DND-41 (cell line): ENCODE measurements at regions not wholly inside any gene's neighbourhood (a gene's known extent, or its start where the extent isn't known, plus 50 kb on each side); places are given as distances from the start of the nearest gene placed in this dataset.

Experiments used
- ATAC-seq: fragments of 200-7000 bp; cut with Tn5 transposase; 3 replicates; pipeline ENCODE4 v1.9.1; 2021; ENCODE audit warnings: low read depth; ENCODE audit not compliant: insufficient read depth
- DNase-seq: peaks from one replicate; pipeline ENCODE4 v3.0.0-alpha.2; 2020
- H2AFZ ChIP-seq: 2 replicates; pipeline ENCODE4 v1.6.0; 2012; ENCODE audit warnings: low read depth, low read length
- H3K27ac ChIP-seq: 2 replicates; pipeline ENCODE4 v1.5.1; 2012; ENCODE audit warnings: low read length, inconsistent platforms
- H3K27me3 ChIP-seq: fragments of 200-600 bp; sonication (generic); 2 replicates; pipeline ENCODE4 v1.6.0; 2012; ENCODE audit warnings: low read length, mild to moderate bottlenecking, inconsistent platforms; ENCODE audit not compliant: insufficient read depth, poor library complexity
- H3K36me3 ChIP-seq: 2 replicates; pipeline ENCODE4 v1.5.1; 2012; ENCODE audit warnings: low read length, inconsistent platforms; ENCODE audit not compliant: insufficient read depth
- H3K4me1 ChIP-seq: 2 replicates; pipeline ENCODE4 v1.5.1; 2012; ENCODE audit warnings: mild to moderate bottlenecking, low read length; ENCODE audit not compliant: insufficient read depth
- H3K4me2 ChIP-seq: 2 replicates; pipeline ENCODE4 v1.6.0; 2012; ENCODE audit warnings: mild to moderate bottlenecking, moderate library complexity, low read length, inconsistent platforms; ENCODE audit not compliant: insufficient read depth
- H3K4me3 ChIP-seq, 2 experiments: fragments of 200-600 bp in 1 of 2; shearing (Covaris generic) in 1 of 2; 2 replicates each; pipeline ENCODE4 v1.5.1; 2012 to 2016; ENCODE audit warnings: inconsistent platforms in 2 of 2, low read length in 2 of 2, mild to moderate bottlenecking in 2 of 2, low read depth in 1 of 2, moderate library complexity in 1 of 2
- H3K79me2 ChIP-seq: 2 replicates; pipeline ENCODE4 v1.6.0; 2012; ENCODE audit warnings: low read length, inconsistent platforms; ENCODE audit not compliant: insufficient read depth
- H3K9ac ChIP-seq: 2 replicates; pipeline ENCODE4 v1.6.0; 2012; ENCODE audit warnings: low read depth, mild to moderate bottlenecking, inconsistent platforms, low read length, moderate library complexity
- H3K9me3 ChIP-seq: 2 replicates; pipeline ENCODE4 v1.5.1; 2012; ENCODE audit warnings: low read length, moderate library complexity, mild to moderate bottlenecking, inconsistent platforms; ENCODE audit not compliant: insufficient read depth, severe bottlenecking
- H4K20me1 ChIP-seq: 2 replicates; pipeline ENCODE4 v1.6.0; 2012; ENCODE audit warnings: low read length; ENCODE audit not compliant: insufficient read depth
- EZH2 ChIP-seq: IDR thresholded peaks from 3 replicates; pipeline ENCODE4 v1.6.1; 2012; ENCODE audit warnings: borderline replicate concordance, low read depth, mild to moderate bottlenecking, moderate library complexity, low read length, inconsistent platforms; ENCODE audit not compliant: severe bottlenecking
- TF ChIP-seq, protein P1 (sequence below): IDR thresholded peaks from 2 replicates; pipeline ENCODE4 v1.5.1; 2012; ENCODE audit warnings: borderline replicate concordance, low read length, moderate library complexity, mild to moderate bottlenecking; ENCODE audit not compliant: poor library complexity, severe bottlenecking; ENCODE audit errors: extremely low read depth

DNA sequence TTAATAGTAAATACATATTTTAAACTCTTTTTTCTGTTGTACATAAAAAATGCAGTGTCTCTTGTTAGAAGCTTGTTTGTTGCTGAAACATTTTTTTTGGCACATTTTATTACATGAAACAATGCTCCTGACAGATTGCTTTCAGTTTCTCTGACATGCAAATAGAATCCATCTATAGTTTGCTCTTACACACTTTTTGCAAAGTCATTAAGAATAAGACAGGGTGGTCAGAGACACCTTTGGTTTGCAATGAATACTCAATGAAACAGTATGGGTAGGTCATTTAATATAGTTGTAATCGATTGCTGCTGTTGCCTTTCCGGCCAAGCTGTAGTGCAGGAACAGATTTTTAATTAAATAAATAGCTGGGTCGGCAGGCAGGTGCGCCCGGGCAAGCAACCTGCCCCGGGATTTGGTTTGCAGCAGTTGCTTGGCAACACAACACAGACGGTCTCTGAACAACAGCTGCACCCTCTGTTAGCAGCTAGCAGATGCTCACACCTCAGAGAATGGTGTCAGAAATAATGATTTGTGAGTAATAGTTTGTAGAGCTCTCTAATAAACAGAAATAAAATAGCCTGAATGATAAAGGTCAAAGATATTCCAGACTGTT is 115.7 kb upstream of the CACNA2D1 start:
- Histone ChIP-seq H3K27ac (no peak overlapping the region), H3K9ac (no peak overlapping the region), H3K27me3 (no peaks in the 10 kb centered on the region), H3K36me3 (no peaks in the 10 kb centered on the region), H3K4me1 (no peaks in the 10 kb centered on the region), H3K79me2 (no peaks in the 10 kb centered on the region), H3K4me3 (no peak overlapping the region), H3K9me3 (peaks cover 7% of the 10 kb centered on the region), H3K4me2 (no peak overlapping the region), H4K20me1 (no peaks in the 10 kb centered on the region), H2AFZ (no peak overlapping the region)
- TF ChIP-seq, protein P1, sequence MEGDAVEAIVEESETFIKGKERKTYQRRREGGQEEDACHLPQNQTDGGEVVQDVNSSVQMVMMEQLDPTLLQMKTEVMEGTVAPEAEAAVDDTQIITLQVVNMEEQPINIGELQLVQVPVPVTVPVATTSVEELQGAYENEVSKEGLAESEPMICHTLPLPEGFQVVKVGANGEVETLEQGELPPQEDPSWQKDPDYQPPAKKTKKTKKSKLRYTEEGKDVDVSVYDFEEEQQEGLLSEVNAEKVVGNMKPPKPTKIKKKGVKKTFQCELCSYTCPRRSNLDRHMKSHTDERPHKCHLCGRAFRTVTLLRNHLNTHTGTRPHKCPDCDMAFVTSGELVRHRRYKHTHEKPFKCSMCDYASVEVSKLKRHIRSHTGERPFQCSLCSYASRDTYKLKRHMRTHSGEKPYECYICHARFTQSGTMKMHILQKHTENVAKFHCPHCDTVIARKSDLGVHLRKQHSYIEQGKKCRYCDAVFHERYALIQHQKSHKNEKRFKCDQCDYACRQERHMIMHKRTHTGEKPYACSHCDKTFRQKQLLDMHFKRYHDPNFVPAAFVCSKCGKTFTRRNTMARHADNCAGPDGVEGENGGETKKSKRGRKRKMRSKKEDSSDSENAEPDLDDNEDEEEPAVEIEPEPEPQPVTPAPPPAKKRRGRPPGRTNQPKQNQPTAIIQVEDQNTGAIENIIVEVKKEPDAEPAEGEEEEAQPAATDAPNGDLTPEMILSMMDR: no peak
- TF ChIP-seq EZH2: no peak
- ATAC-seq (no peak), DNase-seq (no peak)

DNA sequence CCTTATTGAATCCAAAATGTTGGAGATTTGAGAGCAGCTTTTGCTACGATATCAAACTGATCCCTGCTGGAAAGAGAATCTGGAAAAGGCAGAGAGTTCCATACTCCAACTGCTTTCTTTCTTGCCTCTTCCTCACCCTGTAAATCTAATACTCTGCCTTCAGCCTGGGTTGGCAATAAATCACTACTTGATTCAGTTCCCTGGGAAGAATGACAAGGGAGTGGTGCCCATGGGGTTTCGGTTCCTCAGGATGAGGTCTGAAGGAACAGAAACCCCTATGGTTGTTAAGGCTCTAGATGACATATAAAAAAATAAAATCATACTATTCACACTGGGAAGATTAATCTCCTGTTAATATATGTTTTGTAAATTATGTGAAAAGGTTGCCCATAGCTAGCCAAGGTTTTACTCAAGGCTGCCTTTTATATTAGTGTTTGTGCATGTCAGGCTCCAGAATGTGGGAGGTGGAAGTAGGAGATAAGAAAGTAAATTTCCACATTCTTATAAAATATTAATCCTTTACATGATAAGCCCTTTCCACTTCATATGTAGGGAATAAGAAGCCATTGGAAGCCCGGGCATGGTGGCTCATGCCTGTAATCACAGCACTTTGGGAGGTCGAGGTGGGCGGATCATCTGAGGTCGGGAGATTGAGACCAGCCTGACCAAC is 106.2 kb upstream of the CACNA2D1 start:
- no peaks in the 10 kb centered on the region for H3K79me2 ChIP-seq
- no peaks in the 10 kb centered on the region for H3K27me3 ChIP-seq
- no peak overlapping the region for H3K27ac ChIP-seq
- DNase-seq (no peak), ATAC-seq (no peak)
- no peak for TF ChIP-seq EZH2
- TF ChIP-seq, protein P1: no peak
- H3K36me3 ChIP-seq: no peaks in the 10 kb centered on the region
- H3K4me1 ChIP-seq: no peaks in the 10 kb centered on the region
- H3K4me3 ChIP-seq: no peak overlapping the region
- no peak overlapping the region for H3K4me2 ChIP-seq
- no peak overlapping the region for H3K9ac ChIP-seq
- H2AFZ ChIP-seq: no peak overlapping the region
- H4K20me1 ChIP-seq: no peaks in the 10 kb centered on the region
- peaks cover 2% of the 10 kb centered on the region for H3K9me3 ChIP-seq

DNA sequence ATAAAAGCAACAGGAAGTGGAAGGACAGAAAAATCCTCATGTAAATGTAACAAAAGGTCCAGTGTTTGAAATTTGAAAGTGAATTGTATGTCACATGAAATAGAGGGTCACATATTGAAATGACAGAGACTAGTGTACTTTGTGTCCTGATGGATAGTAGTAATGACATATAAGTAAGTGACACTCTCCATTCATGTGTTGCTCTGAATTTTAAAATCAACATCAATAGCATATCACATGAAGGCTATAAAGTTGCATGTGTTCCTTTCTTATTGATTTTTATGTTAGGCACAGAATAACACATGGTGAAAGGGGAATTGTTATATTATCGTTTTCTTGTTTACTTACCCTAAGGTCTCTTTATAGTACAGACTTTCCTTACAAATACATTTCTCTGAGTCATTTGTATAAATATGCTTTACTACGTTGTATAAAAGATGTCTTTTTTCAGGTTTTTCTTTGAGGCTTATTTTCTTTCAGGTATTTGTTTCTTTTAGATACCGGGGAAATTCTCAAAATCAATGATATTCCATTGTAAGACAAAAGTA is 104.6 kb upstream of the CACNA2D1 start:
- ATAC-seq: no peak
- TF ChIP-seq, protein P1: no peak
- TF ChIP-seq EZH2: no peak

More for the DNA sequence above, 104.6 kb upstream of the CACNA2D1 start:
- Histone ChIP-seq H3K36me3 (no peaks in the 10 kb centered on the region), H3K4me3 (no peak overlapping the region), H4K20me1 (no peaks in the 10 kb centered on the region), H2AFZ (no peak overlapping the region), H3K27ac (no peak overlapping the region), H3K4me1 (no peaks in the 10 kb centered on the region), H3K9ac (no peak overlapping the region), H3K9me3 (no peaks in the 10 kb centered on the region), H3K79me2 (no peaks in the 10 kb centered on the region), H3K4me2 (no peak overlapping the region), H3K27me3 (no peaks in the 10 kb centered on the region)
- DNase-seq: no peak
